ENCODE measurements at regions not wholly inside any gene's neighbourhood (a gene's known extent, or its start where the extent isn't known, plus 50 kb on each side); places are given as distances from the start of the nearest gene placed in this dataset.

DNA sequence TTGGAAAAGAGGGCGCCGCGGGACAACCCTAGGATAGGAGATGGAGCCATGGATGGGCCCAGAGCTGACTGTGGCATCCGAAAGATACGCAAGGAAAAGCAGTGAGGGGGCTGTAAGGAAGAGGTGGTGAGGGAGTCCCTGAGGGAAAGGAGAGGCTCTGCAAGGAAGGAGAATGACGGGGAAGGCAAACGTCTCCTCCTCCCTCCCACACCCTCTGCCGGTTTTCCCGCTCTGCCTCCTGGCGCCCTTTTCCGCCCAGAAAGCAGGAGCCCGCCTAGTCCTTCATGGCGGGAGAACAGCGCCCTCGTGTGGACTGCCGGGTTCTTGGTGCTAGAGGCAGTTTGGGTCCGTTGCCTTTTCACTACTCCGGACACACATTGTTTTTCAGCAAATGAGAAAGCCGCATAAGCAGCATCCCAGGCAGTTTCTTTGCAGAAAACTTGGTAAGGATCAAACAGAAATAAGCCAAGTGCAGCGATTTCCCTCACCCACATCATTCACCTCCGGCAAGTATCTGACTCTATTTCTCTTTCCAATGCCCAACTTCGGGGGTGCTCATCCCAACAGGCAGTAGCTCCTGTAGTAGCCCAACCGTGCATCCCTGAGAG lies 200.4 kb downstream of the INO80D start (continued):
- TF ChIP-seq, protein P1, sequence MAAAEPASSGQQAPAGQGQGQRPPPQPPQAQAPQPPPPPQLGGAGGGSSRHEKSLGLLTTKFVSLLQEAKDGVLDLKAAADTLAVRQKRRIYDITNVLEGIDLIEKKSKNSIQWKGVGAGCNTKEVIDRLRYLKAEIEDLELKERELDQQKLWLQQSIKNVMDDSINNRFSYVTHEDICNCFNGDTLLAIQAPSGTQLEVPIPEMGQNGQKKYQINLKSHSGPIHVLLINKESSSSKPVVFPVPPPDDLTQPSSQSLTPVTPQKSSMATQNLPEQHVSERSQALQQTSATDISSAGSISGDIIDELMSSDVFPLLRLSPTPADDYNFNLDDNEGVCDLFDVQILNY (CRISPR knock-in tag; IDR thresholded peaks at IDR 0.05): peak; percentile 97
- TF ChIP-seq, protein P2, sequence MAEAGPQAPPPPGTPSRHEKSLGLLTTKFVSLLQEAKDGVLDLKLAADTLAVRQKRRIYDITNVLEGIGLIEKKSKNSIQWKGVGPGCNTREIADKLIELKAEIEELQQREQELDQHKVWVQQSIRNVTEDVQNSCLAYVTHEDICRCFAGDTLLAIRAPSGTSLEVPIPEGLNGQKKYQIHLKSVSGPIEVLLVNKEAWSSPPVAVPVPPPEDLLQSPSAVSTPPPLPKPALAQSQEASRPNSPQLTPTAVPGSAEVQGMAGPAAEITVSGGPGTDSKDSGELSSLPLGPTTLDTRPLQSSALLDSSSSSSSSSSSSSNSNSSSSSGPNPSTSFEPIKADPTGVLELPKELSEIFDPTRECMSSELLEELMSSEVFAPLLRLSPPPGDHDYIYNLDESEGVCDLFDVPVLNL (CRISPR knock-in tag; IDR thresholded peaks at IDR 0.05; ENCODE audit: borderline replicate concordance, low read depth): no peak
- TF ChIP-seq, protein P3, sequence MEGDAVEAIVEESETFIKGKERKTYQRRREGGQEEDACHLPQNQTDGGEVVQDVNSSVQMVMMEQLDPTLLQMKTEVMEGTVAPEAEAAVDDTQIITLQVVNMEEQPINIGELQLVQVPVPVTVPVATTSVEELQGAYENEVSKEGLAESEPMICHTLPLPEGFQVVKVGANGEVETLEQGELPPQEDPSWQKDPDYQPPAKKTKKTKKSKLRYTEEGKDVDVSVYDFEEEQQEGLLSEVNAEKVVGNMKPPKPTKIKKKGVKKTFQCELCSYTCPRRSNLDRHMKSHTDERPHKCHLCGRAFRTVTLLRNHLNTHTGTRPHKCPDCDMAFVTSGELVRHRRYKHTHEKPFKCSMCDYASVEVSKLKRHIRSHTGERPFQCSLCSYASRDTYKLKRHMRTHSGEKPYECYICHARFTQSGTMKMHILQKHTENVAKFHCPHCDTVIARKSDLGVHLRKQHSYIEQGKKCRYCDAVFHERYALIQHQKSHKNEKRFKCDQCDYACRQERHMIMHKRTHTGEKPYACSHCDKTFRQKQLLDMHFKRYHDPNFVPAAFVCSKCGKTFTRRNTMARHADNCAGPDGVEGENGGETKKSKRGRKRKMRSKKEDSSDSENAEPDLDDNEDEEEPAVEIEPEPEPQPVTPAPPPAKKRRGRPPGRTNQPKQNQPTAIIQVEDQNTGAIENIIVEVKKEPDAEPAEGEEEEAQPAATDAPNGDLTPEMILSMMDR (IDR thresholded peaks at IDR 0.05): peak; percentile 98
- no peak for TF ChIP-seq EMX1 (CRISPR knock-in tag; IDR thresholded peaks at IDR 0.05)
- peak; percentile 61; the same call in 1 of the 2 replicates for TF ChIP-seq NFE2L1 (CRISPR knock-in tag; IDR thresholded peaks at IDR 0.05)
- TF ChIP-seq NR1H2 (CRISPR knock-in tag; IDR thresholded peaks at IDR 0.05): no peak
- TF ChIP-seq IRF2 (CRISPR knock-in tag; IDR thresholded peaks at IDR 0.05; ENCODE audit: borderline replicate concordance, low read depth): no peak
- TF ChIP-seq, protein P4, sequence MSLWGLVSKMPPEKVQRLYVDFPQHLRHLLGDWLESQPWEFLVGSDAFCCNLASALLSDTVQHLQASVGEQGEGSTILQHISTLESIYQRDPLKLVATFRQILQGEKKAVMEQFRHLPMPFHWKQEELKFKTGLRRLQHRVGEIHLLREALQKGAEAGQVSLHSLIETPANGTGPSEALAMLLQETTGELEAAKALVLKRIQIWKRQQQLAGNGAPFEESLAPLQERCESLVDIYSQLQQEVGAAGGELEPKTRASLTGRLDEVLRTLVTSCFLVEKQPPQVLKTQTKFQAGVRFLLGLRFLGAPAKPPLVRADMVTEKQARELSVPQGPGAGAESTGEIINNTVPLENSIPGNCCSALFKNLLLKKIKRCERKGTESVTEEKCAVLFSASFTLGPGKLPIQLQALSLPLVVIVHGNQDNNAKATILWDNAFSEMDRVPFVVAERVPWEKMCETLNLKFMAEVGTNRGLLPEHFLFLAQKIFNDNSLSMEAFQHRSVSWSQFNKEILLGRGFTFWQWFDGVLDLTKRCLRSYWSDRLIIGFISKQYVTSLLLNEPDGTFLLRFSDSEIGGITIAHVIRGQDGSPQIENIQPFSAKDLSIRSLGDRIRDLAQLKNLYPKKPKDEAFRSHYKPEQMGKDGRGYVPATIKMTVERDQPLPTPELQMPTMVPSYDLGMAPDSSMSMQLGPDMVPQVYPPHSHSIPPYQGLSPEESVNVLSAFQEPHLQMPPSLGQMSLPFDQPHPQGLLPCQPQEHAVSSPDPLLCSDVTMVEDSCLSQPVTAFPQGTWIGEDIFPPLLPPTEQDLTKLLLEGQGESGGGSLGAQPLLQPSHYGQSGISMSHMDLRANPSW (CRISPR knock-in tag; conservative IDR thresholded peaks at IDR 0.05; ENCODE audit: low read depth): no peak
- TF ChIP-seq, protein P5, sequence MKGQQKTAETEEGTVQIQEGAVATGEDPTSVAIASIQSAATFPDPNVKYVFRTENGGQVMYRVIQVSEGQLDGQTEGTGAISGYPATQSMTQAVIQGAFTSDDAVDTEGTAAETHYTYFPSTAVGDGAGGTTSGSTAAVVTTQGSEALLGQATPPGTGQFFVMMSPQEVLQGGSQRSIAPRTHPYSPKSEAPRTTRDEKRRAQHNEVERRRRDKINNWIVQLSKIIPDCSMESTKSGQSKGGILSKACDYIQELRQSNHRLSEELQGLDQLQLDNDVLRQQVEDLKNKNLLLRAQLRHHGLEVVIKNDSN (CRISPR knock-in tag; IDR thresholded peaks at IDR 0.05): no peak
- no peak for TF ChIP-seq ZNF671 (CRISPR knock-in tag; IDR thresholded peaks at IDR 0.05)
- TF ChIP-seq, protein P6, sequence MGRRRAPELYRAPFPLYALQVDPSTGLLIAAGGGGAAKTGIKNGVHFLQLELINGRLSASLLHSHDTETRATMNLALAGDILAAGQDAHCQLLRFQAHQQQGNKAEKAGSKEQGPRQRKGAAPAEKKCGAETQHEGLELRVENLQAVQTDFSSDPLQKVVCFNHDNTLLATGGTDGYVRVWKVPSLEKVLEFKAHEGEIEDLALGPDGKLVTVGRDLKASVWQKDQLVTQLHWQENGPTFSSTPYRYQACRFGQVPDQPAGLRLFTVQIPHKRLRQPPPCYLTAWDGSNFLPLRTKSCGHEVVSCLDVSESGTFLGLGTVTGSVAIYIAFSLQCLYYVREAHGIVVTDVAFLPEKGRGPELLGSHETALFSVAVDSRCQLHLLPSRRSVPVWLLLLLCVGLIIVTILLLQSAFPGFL (CRISPR knock-in tag; IDR thresholded peaks at IDR 0.05; ENCODE audit: borderline replicate concordance): no peak
- TF ChIP-seq CREM (CRISPR knock-in tag; IDR thresholded peaks at IDR 0.05): no peak
- TF ChIP-seq, protein P7, sequence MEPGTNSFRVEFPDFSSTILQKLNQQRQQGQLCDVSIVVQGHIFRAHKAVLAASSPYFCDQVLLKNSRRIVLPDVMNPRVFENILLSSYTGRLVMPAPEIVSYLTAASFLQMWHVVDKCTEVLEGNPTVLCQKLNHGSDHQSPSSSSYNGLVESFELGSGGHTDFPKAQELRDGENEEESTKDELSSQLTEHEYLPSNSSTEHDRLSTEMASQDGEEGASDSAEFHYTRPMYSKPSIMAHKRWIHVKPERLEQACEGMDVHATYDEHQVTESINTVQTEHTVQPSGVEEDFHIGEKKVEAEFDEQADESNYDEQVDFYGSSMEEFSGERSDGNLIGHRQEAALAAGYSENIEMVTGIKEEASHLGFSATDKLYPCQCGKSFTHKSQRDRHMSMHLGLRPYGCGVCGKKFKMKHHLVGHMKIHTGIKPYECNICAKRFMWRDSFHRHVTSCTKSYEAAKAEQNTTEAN (CRISPR knock-in tag; IDR thresholded peaks at IDR 0.05): no peak
- TF ChIP-seq, protein P8, sequence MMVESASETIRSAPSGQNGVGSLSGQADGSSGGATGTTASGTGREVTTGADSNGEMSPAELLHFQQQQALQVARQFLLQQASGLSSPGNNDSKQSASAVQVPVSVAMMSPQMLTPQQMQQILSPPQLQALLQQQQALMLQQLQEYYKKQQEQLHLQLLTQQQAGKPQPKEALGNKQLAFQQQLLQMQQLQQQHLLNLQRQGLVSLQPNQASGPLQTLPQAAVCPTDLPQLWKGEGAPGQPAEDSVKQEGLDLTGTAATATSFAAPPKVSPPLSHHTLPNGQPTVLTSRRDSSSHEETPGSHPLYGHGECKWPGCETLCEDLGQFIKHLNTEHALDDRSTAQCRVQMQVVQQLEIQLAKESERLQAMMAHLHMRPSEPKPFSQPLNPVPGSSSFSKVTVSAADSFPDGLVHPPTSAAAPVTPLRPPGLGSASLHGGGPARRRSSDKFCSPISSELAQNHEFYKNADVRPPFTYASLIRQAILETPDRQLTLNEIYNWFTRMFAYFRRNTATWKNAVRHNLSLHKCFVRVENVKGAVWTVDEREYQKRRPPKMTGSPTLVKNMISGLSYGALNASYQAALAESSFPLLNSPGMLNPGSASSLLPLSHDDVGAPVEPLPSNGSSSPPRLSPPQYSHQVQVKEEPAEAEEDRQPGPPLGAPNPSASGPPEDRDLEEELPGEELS (CRISPR knock-in tag; IDR thresholded peaks at IDR 0.05): no peak
- TF ChIP-seq, protein P9, sequence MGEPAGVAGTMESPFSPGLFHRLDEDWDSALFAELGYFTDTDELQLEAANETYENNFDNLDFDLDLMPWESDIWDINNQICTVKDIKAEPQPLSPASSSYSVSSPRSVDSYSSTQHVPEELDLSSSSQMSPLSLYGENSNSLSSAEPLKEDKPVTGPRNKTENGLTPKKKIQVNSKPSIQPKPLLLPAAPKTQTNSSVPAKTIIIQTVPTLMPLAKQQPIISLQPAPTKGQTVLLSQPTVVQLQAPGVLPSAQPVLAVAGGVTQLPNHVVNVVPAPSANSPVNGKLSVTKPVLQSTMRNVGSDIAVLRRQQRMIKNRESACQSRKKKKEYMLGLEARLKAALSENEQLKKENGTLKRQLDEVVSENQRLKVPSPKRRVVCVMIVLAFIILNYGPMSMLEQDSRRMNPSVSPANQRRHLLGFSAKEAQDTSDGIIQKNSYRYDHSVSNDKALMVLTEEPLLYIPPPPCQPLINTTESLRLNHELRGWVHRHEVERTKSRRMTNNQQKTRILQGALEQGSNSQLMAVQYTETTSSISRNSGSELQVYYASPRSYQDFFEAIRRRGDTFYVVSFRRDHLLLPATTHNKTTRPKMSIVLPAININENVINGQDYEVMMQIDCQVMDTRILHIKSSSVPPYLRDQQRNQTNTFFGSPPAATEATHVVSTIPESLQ (CRISPR knock-in tag; IDR thresholded peaks at IDR 0.05): no peak
- 0 out of 2 replicates have a peak, but pooled peaks have one; percentile 51 for TF ChIP-seq KAT7 (CRISPR knock-in tag; IDR thresholded peaks at IDR 0.05; ENCODE audit: borderline replicate concordance)
- TF ChIP-seq SOX15 (CRISPR knock-in tag; IDR thresholded peaks at IDR 0.05): no peak
- 0 out of 2 replicates have a peak, but pooled peaks have one; percentile 54 for TF ChIP-seq PRRX2 (CRISPR knock-in tag; IDR thresholded peaks at IDR 0.05)
- no peak for TF ChIP-seq SMAD3 (CRISPR knock-in tag; IDR thresholded peaks at IDR 0.05; ENCODE audit: borderline replicate concordance)
- no peak for TF ChIP-seq TP53 (CRISPR knock-in tag; IDR thresholded peaks at IDR 0.05)
- TF ChIP-seq, protein P10, sequence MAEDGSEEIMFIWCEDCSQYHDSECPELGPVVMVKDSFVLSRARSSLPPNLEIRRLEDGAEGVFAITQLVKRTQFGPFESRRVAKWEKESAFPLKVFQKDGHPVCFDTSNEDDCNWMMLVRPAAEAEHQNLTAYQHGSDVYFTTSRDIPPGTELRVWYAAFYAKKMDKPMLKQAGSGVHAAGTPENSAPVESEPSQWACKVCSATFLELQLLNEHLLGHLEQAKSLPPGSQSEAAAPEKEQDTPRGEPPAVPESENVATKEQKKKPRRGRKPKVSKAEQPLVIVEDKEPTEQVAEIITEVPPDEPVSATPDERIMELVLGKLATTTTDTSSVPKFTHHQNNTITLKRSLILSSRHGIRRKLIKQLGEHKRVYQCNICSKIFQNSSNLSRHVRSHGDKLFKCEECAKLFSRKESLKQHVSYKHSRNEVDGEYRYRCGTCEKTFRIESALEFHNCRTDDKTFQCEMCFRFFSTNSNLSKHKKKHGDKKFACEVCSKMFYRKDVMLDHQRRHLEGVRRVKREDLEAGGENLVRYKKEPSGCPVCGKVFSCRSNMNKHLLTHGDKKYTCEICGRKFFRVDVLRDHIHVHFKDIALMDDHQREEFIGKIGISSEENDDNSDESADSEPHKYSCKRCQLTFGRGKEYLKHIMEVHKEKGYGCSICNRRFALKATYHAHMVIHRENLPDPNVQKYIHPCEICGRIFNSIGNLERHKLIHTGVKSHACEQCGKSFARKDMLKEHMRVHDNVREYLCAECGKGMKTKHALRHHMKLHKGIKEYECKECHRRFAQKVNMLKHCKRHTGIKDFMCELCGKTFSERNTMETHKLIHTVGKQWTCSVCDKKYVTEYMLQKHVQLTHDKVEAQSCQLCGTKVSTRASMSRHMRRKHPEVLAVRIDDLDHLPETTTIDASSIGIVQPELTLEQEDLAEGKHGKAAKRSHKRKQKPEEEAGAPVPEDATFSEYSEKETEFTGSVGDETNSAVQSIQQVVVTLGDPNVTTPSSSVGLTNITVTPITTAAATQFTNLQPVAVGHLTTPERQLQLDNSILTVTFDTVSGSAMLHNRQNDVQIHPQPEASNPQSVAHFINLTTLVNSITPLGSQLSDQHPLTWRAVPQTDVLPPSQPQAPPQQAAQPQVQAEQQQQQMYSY (CRISPR knock-in tag; IDR thresholded peaks at IDR 0.05): peak; percentile 92

Data from WTC11 (cell line).